WTC11 (cell line): ENCODE measurements at regions not wholly inside any gene's neighbourhood (a gene's known extent, or its start where the extent isn't known, plus 50 kb on each side); places are given as distances from the start of the nearest gene placed in this dataset.

ENCODE experiments used
- JUN ChIP-seq: sonication (generic); formaldehyde crosslinking; IDR thresholded peaks from 2 replicates; pipeline ENCODE4 v1.8.0; 2023; ENCODE audit warnings: mild to moderate bottlenecking, missing genetic modification reagents
- MYBL2 ChIP-seq: sonication (generic); formaldehyde crosslinking; IDR thresholded peaks from 2 replicates; pipeline ENCODE4 v1.8.1; 2023; ENCODE audit warnings: mild to moderate bottlenecking, moderate library complexity, missing genetic modification reagents
- TF ChIP-seq, protein P1 (sequence below): fragments of 200-600 bp; IDR thresholded peaks from 2 replicates; pipeline ENCODE4 v1.8.0; 2022; ENCODE audit warnings: antibody characterized with exemption

DNA sequence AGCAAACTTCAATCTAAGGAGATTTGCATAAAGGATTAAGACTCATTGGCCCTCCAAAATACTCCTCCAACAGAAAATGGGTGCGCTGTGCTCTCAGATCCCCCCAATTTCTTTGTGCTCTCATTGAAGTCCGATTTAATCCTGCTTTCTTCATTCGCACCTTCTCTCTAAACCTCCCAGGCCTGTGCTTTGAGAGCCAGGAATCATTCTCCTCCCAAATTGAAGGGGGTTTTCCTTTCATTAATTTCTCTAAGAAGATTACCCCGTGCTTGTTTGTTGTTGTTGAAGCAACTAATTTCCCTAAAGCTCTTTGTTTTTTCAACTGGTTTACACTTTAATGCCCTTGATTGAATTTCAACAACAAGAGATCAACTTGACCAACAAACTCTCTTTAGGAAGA, 304.2 kb upstream of the IRX3 start:
- TF ChIP-seq, protein P1, sequence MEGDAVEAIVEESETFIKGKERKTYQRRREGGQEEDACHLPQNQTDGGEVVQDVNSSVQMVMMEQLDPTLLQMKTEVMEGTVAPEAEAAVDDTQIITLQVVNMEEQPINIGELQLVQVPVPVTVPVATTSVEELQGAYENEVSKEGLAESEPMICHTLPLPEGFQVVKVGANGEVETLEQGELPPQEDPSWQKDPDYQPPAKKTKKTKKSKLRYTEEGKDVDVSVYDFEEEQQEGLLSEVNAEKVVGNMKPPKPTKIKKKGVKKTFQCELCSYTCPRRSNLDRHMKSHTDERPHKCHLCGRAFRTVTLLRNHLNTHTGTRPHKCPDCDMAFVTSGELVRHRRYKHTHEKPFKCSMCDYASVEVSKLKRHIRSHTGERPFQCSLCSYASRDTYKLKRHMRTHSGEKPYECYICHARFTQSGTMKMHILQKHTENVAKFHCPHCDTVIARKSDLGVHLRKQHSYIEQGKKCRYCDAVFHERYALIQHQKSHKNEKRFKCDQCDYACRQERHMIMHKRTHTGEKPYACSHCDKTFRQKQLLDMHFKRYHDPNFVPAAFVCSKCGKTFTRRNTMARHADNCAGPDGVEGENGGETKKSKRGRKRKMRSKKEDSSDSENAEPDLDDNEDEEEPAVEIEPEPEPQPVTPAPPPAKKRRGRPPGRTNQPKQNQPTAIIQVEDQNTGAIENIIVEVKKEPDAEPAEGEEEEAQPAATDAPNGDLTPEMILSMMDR = no peak
- TF ChIP-seq MYBL2 (CRISPR knock-in tag) (no peak), JUN (CRISPR knock-in tag) (no peak)
